AG08395 (cell line): ENCODE measurements at regions not wholly inside any gene's neighbourhood (a gene's known extent, or its start where the extent isn't known, plus 50 kb on each side); places are given as distances from the start of the nearest gene placed in this dataset.
"Not testable (repeated sequence)": the region's sequence is repeated elsewhere in the genome, so short reads cannot be mapped to it uniquely, and the experiment has no call there.

Source experiments
- DNase-seq: peaks from one replicate; pipeline ENCODE4 v3.0.0; 2012; ENCODE audit warnings: mixed read lengths, low spot score

GRCh38 chr7:20839196-20839735, 52.6 kb upstream of the SP8 start:
- no peak for DNase-seq

GRCh38 chr7:20839987-20840386, 53.3 kb upstream of the SP8 start:
- no peak for DNase-seq

GRCh38 chr7:20846791-20847190, 60.1 kb upstream of the SP8 start:
- no peak for DNase-seq

GRCh38 chr7:20858951-20859350, 72.3 kb upstream of the SP8 start:
- DNase-seq = no peak

GRCh38 chr7:20861468-20861867, 74.8 kb upstream of the SP8 start:
- no peak for DNase-seq

GRCh38 chr7:20862554-20862953, 75.9 kb upstream of the SP8 start:
- DNase-seq = no peak

GRCh38 chr7:20864221-20864620, 77.5 kb upstream of the SP8 start:
- DNase-seq = no peak

GRCh38 chr7:20865684-20866083, 79.0 kb upstream of the SP8 start:
- DNase-seq = no peak

GRCh38 chr7:20870977-20871376, 84.3 kb upstream of the SP8 start:
- DNase-seq = no peak

GRCh38 chr7:20892776-20893175, 106.1 kb upstream of the SP8 start:
- no peak for DNase-seq

GRCh38 chr7:20894806-20895205, 108.1 kb upstream of the SP8 start:
- no peak for DNase-seq

- no peak for DNase-seq
Observed at GRCh38 chr7:20895563-20895962, 108.9 kb upstream of the SP8 start.

GRCh38 chr7:20896996-20897395, 110.3 kb upstream of the SP8 start:
- DNase-seq = no peak

GRCh38 chr7:20906801-20907453, 120.2 kb upstream of the SP8 start:
- no peak for DNase-seq

- no peak for DNase-seq
Observed at GRCh38 chr7:20911081-20911480, 124.4 kb upstream of the SP8 start.

GRCh38 chr7:20913853-20914252, 127.2 kb upstream of the SP8 start:
- no peak for DNase-seq

- no peak for DNase-seq
Observed at GRCh38 chr7:20916311-20916710, 129.6 kb upstream of the SP8 start.

GRCh38 chr7:20917603-20918002, 130.9 kb upstream of the SP8 start:
- DNase-seq = no peak

GRCh38 chr7:20918156-20918555, 131.5 kb upstream of the SP8 start:
- no peak for DNase-seq

- not testable (repeated sequence) for DNase-seq
Observed at GRCh38 chr7:20927178-20927577, 140.5 kb upstream of the SP8 start.

- DNase-seq = no peak
Observed at GRCh38 chr7:20927976-20928375, 141.3 kb upstream of the SP8 start.

- no peak for DNase-seq
Observed at GRCh38 chr7:20929199-20929598, 142.5 kb upstream of the SP8 start.

- DNase-seq = no peak
Observed at GRCh38 chr7:20931739-20932138, 145.1 kb upstream of the SP8 start.

GRCh38 chr7:20932785-20933527, 146.3 kb upstream of the SP8 start:
- no peak for DNase-seq
